Stimulated activated CD4-positive, alpha-beta T cell treated with anti-CD3 and anti-CD28 coated beads, TNF-alpha, amount 100 ng/mL, for 48 hours (primary cell): ENCODE measurements at regions not wholly inside any gene's neighbourhood (a gene's known extent, or its start where the extent isn't known, plus 50 kb on each side); places are given as distances from the start of the nearest gene placed in this dataset.

Source experiments
- DNase-seq, 3 donors: peaks; one replicate each; pipeline ENCODE4 v3.0.0-alpha.2; 2020; ENCODE audit warnings: low read depth in 3 of 3

DNA sequence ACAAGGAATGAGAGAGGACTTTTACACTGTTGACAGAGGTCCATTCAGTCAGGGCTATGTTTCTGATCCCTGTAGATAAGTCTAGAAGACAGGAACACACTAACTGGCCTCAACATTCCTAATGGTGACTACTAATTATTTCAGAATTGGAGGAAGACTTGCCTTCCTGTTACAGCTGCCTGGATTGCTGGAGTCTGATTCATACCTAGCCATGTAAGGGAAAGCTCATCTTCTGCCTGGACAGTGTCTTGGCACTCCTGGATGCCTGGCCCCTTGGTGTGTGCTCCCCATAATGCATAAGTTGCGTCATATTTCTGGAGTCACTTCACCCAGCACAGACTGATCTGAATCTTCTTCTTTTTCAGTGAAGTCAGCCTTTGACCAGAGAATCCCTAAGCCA is 326.0 kb upstream of the RUNX1 start:
- DNase-seq = no peak

- DNase-seq = no peak
Measured at GRCh38 chr21:35373998-35374397, 324.9 kb upstream of the RUNX1 start.

DNA sequence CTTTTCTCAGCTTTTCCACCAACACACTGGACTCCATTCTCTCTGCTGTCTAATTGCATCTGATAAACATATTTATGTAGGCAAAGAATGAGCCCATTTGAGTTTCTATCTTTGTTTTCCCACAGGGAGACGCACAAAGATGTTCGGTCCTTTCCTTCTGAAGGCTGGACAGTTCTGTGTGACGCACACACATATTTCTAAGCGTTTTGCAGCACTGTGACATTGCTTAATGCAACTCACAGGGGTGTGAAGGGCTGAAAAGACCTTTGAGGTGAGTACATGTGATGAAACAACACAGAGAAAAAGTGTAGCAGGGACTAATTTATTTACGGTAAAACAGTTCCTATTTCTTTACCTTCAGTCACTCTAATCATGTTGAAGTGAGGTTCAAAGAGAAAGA is 323.1 kb upstream of the RUNX1 start:
- no peak for DNase-seq

GRCh38 chr21:35370671-35371070 is 321.6 kb upstream of the RUNX1 start:
- no peak for DNase-seq

GRCh38 chr21:35370071-35370470 is 321.0 kb upstream of the RUNX1 start:
- no peak for DNase-seq

DNA sequence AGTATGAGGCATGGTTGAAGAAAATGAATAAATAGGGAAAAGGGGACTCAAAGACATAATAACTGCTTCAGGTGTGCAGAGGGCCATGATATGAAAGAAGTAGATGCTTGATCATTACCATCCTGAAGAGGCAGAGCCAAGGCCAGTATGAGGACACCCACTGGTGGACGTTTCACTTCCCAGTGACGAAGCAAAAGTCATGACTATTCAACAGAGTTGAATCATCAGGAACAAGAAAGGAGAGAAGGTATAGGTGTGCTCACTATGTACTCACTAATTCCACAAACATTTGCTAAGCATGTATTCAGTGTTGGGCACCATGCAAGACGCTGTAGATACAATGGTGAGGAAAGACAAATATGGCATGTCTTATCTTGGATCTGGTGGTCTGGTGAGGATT is 319.2 kb upstream of the RUNX1 start:
- DNase-seq = no peak

- no peak for DNase-seq
Measured at GRCh38 chr21:35367553-35367952, 318.5 kb upstream of the RUNX1 start.

GRCh38 chr21:35366394-35367080 is 317.4 kb upstream of the RUNX1 start:
- DNase-seq = no peak

- DNase-seq = no peak
Measured at GRCh38 chr21:35363458-35363857, 314.4 kb upstream of the RUNX1 start.

- no peak for DNase-seq
Measured at GRCh38 chr21:35361988-35362387, 312.9 kb upstream of the RUNX1 start.

DNA sequence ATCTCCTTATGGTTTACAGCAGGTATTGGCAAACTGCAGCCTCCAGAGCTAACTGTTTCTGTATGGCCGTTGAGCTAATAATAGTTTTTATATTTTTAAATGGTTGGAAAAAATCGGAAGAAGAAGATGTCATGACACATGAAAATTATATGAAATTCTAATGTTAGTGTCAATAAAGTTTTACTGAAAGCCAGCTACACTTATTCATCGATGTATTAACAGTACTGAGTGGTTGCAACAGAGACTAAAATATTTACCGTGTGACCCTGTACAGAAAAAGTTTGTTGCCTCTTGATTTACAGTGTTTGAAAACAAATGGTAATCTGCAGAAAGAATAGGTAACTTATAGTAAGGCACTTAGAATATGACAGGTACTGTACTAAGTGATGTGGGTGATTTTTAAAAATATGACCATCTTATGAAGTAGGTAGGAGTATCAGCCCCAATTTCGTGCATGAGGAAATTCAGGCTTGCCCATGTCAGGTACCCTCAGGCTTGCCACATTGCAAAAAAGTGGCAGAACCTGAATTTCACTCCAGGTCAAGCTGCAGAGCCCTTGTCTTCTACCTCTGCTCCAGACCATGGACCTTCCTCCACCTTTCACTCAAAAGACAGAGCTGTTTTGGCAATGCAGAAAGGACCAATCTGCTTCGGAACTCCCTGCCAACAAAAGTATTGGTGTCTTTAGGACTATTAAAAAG is 311.9 kb upstream of the RUNX1 start:
- no peak for DNase-seq

DNA sequence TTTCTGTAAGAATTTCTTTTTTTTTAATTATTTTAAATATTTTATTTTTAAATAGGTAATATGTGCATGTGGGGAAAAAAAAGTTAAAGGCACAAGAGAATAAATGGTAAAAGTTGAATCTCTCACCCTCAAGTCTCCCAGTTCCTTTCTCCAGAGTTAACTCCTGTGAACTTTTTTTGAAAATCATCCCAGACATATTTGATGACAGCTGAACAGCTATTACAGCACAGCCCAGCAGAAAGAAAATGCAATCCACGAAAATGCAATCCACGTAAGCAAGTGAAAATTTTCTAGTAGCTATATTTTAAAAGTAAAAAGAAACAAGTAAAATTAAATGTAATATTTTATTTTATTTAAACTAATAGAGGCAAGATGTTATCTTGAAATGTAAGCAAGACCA is 310.0 kb upstream of the RUNX1 start:
- DNase-seq = no peak

GRCh38 chr21:35358008-35358407 is 308.9 kb upstream of the RUNX1 start:
- DNase-seq = no peak

DNA sequence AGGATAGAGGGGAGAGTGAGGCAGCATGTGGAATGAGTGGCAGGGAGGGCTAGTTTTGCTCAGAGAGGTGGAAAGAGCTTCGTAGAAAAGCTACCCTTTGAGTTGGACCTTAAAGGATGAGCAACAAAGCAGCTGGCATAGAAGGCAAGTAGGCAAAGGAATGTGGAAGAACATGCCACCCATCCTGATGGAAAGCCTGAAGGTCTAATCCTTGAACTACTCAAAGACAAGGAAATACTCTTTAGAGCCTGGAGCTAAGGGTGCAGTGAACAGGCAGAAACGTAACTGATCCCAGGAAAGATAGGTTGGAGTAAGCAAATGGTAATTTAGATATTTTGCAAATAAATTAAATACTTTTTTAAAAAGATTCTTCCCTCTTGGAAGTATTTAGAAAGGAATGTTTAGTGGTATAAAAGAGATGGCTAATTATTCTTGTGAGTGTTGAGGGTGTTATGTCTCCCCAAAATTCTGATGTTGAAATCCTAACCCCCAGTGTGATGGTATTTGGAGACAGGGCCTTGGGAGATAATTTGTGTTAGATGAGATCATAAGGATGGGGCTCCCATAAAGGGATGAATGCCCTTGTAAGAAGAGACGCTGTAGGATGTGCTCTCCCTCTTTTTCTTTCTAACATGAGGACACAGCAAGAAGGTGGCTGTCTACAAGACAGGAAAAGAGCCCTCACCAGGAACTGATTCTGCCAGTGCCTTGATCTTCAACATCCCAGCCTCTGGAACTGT is 308.1 kb upstream of the RUNX1 start:
- no peak for DNase-seq

- DNase-seq = no peak
Measured at GRCh38 chr21:35354078-35354477, 305.0 kb upstream of the RUNX1 start.

- no peak for DNase-seq
Measured at GRCh38 chr21:35352793-35353192, 303.7 kb upstream of the RUNX1 start.

- DNase-seq = no peak
Measured at GRCh38 chr21:35352066-35352770, 303.1 kb upstream of the RUNX1 start.

GRCh38 chr21:35351434-35351833 is 302.3 kb upstream of the RUNX1 start:
- DNase-seq = no peak

GRCh38 chr21:35350965-35351364 is 301.9 kb upstream of the RUNX1 start:
- no peak for DNase-seq

- DNase-seq = no peak
Measured at GRCh38 chr21:35349376-35350080, 300.4 kb upstream of the RUNX1 start.

DNA sequence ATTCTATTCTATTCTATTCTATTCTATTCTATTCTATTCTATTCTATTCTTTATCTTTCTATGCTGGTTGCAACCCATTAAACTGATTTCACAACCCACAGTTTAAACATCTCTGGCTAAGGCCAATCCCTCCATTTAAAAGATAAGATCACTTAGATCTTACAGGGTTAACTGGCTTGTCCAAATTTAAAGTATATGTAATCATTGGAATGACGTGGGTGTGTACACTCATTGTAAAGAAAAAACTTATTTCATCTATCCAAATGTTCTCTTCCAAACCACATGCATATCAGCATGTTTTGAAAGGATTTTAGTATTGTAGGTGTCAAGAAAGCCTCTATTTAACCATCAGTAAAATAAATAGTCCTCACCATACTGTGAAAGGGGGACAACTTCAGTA is 299.6 kb upstream of the RUNX1 start:
- DNase-seq = no peak

DNA sequence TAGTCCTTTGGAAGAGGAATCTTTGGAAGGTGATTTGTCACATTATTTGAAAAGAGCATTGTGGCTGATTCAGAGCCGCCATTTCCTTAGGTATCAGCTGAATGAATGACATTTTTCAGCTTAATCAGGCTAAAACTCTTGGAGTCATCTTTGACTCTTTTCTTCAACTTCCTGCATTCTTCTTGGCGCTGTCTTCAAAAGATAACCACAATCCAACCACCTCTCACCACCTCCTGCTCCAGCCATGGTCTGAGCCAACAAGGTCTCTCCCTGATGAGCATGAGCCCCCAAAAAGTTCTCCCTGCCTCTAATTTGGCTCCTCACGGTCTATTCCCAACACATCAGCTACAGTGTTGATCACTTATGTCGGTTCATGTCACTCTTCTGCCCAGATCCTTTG is 297.6 kb upstream of the RUNX1 start:
- no peak for DNase-seq
